SK-N-MC (cell line): ENCODE measurements at regions not wholly inside any gene's neighbourhood (a gene's known extent, or its start where the extent isn't known, plus 50 kb on each side); places are given as distances from the start of the nearest gene placed in this dataset.

Experiments
- EZH2 ChIP-seq: fragments of 200-600 bp; sonication (generic); IDR thresholded peaks from one replicate; pipeline ENCODE4 v1.6.1; 2017; ENCODE audit warnings: antibody characterized with exemption
- FOXP2 ChIP-seq: optimal IDR thresholded peaks from 2 replicates; pipeline ENCODE3; 2011; ENCODE audit warnings: mild to moderate bottlenecking, moderate library complexity; ENCODE audit not compliant: insufficient read depth; ENCODE audit errors: extremely low read length, control extremely low read depth
- POLR2AphosphoS5 ChIP-seq: IDR thresholded peaks from 2 replicates; pipeline ENCODE4 v1.6.1; 2012; ENCODE audit warnings: mild to moderate bottlenecking, low read depth, low read length, borderline replicate concordance

DNA sequence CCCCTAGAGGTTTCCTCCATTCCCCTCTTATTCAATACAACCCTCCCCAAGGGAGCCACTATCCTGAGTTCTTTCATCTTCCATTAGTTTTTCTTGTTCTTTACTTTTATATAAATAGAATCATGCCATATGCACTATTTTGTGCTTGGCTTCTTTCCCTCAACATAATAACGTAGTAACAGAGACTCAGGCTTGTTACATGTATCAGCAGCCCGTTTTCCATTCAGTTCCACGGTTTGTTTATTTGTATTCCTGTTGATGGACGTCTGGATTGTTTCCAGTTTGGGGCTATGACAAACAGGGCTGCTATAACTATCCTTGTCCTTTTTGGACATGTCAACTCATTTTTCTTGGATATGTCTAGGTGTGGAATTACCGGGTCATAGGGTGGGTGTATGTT is 264.4 kb upstream of the MKI67 start:
- TF ChIP-seq EZH2: no peak
- TF ChIP-seq POLR2AphosphoS5: no peak
- no peak for TF ChIP-seq FOXP2
